ENCODE measurements at regions not wholly inside any gene's neighbourhood (a gene's known extent, or its start where the extent isn't known, plus 50 kb on each side); places are given as distances from the start of the nearest gene placed in this dataset.

GRCh38 chr9:78463750-78464149 lies 166.8 kb downstream of the PSAT1 start:
- ChIA-PET CTCF (no interaction called here), POLR2A (no interaction called here)
- ATAC-seq (no peak), DNase-seq (no peak)
- no peak overlapping the region for H3K27ac Mint-ChIP-seq
- peaks cover 9% of the 10 kb centered on the region for H3K9me3 Mint-ChIP-seq (ENCODE audit: low read depth)
- H3K4me3 Mint-ChIP-seq = no peak overlapping the region
- H3K36me3 Mint-ChIP-seq (ENCODE audit: low read depth) = no peaks in the 10 kb centered on the region
- H3K4me1 Mint-ChIP-seq = no peaks in the 10 kb centered on the region
- intact Hi-C loops (cut with DNase I, micrococcal nuclease) = no loop called here
- peaks cover 3% of the 10 kb centered on the region for H3K27me3 Mint-ChIP-seq

- ChIA-PET CTCF (interaction anchor here (2.9 kb wide), 1 partner anchor 29 kb away, joined by 10 read pairs; no protein-coding TSS in a partner anchor), POLR2A (no interaction called here)
- H3K36me3 Mint-ChIP-seq (ENCODE audit: low read depth) = no peaks in the 10 kb centered on the region
- intact Hi-C loops (cut with DNase I, micrococcal nuclease) = no loop called here
- no peak overlapping the region for H3K27ac Mint-ChIP-seq
- no peaks in the 10 kb centered on the region for H3K4me1 Mint-ChIP-seq
- H3K9me3 Mint-ChIP-seq (ENCODE audit: low read depth) = no peaks in the 10 kb centered on the region
- H3K4me3 Mint-ChIP-seq = no peak overlapping the region
- DNase-seq (no peak), ATAC-seq (no peak)
- H3K27me3 Mint-ChIP-seq = peaks cover 8% of the 10 kb centered on the region
Measured at GRCh38 chr9:78468231-78468630, 171.3 kb downstream of the PSAT1 start.

- CTCF ChIA-PET = interaction anchor here (2.9 kb wide), 1 partner anchor 30 kb away, joined by 10 read pairs; no protein-coding TSS in a partner anchor
- H3K4me1 Mint-ChIP-seq = no peaks in the 10 kb centered on the region
- DNase-seq (no peak), ATAC-seq (no peak)
- H3K27ac Mint-ChIP-seq = no peak overlapping the region
- no peaks in the 10 kb centered on the region for H3K36me3 Mint-ChIP-seq (ENCODE audit: low read depth)
- peaks cover under 1% of the 10 kb centered on the region for H3K9me3 Mint-ChIP-seq (ENCODE audit: low read depth)
- H3K4me3 Mint-ChIP-seq = no peak overlapping the region
- intact Hi-C loops (cut with DNase I, micrococcal nuclease) = no loop called here
- peaks cover 8% of the 10 kb centered on the region for H3K27me3 Mint-ChIP-seq
- POLR2A ChIA-PET = no interaction called here
Measured at GRCh38 chr9:78468974-78469576, 172.2 kb downstream of the PSAT1 start.

GRCh38 chr9:78470216-78470615 lies 173.3 kb downstream of the PSAT1 start:
- no peaks in the 10 kb centered on the region for H3K36me3 Mint-ChIP-seq (ENCODE audit: low read depth)
- no peak for DNase-seq
- ChIA-PET POLR2A (interaction anchor here (0.6 kb wide), 1 partner anchor 8 kb away, joined by 3 read pairs; no protein-coding TSS in a partner anchor), CTCF (interaction anchor here (0.6 to 1.0 kb wide), 2 partner anchors 83 to 1862 kb away, joined by 3 read pairs; no protein-coding TSS in a partner anchor)
- no peak overlapping the region for H3K4me3 Mint-ChIP-seq
- H3K27ac Mint-ChIP-seq = no peak overlapping the region
- H3K4me1 Mint-ChIP-seq = no peaks in the 10 kb centered on the region
- intact Hi-C loops (cut with DNase I, micrococcal nuclease) = no loop called here
- peaks cover 8% of the 10 kb centered on the region for H3K27me3 Mint-ChIP-seq
- peaks cover 2% of the 10 kb centered on the region for H3K9me3 Mint-ChIP-seq (ENCODE audit: low read depth)
- ATAC-seq = no peak

GRCh38 chr9:78470741-78471140 lies 173.8 kb downstream of the PSAT1 start:
- CTCF ChIA-PET = interaction anchor here (0.6 to 1.0 kb wide), 2 partner anchors 83 to 1863 kb away, joined by 3 read pairs; no protein-coding TSS in a partner anchor
- ATAC-seq (no peak), DNase-seq (no peak)
- no peaks in the 10 kb centered on the region for H3K36me3 Mint-ChIP-seq (ENCODE audit: low read depth)
- POLR2A ChIA-PET = interaction anchor here (0.6 kb wide), 1 partner anchor 7 kb away, joined by 3 read pairs; no protein-coding TSS in a partner anchor
- H3K4me3 Mint-ChIP-seq = no peak overlapping the region
- H3K9me3 Mint-ChIP-seq (ENCODE audit: low read depth) = peaks cover 2% of the 10 kb centered on the region
- H3K27ac Mint-ChIP-seq = no peak overlapping the region
- H3K4me1 Mint-ChIP-seq = no peaks in the 10 kb centered on the region
- peaks cover 8% of the 10 kb centered on the region for H3K27me3 Mint-ChIP-seq
- intact Hi-C loops (cut with DNase I, micrococcal nuclease) = no loop called here

- POLR2A ChIA-PET = no interaction called here
- Mint-ChIP-seq H3K4me3 (no peak overlapping the region), H3K9me3 (ENCODE audit: low read depth) (peaks cover 2% of the 10 kb centered on the region), H3K27me3 (peaks cover 8% of the 10 kb centered on the region), H3K4me1 (no peaks in the 10 kb centered on the region), H3K27ac (no peak overlapping the region), H3K36me3 (ENCODE audit: low read depth) (no peaks in the 10 kb centered on the region)
- intact Hi-C loops (cut with DNase I, micrococcal nuclease) = no loop called here
- ATAC-seq (no peak), DNase-seq (no peak)
- CTCF ChIA-PET = no interaction called here
Measured at GRCh38 chr9:78472111-78472510, 175.2 kb downstream of the PSAT1 start.

GRCh38 chr9:78479441-78479840 lies 182.5 kb downstream of the PSAT1 start:
- no peak for DNase-seq
- ChIA-PET POLR2A (no interaction called here), CTCF (no interaction called here)
- H3K36me3 Mint-ChIP-seq (ENCODE audit: low read depth) = no peaks in the 10 kb centered on the region
- H3K27ac Mint-ChIP-seq = no peak overlapping the region
- no peaks in the 10 kb centered on the region for H3K4me1 Mint-ChIP-seq
- intact Hi-C loops (cut with DNase I, micrococcal nuclease) = no loop called here
- peaks cover 11% of the 10 kb centered on the region for H3K9me3 Mint-ChIP-seq (ENCODE audit: low read depth)
- H3K4me3 Mint-ChIP-seq = no peak overlapping the region
- H3K27me3 Mint-ChIP-seq = peaks cover 4% of the 10 kb centered on the region
- no peak for ATAC-seq

GRCh38 chr9:78486661-78487060 lies 189.7 kb downstream of the PSAT1 start:
- H3K4me1 Mint-ChIP-seq = no peaks in the 10 kb centered on the region
- ATAC-seq = no peak
- POLR2A ChIA-PET = no interaction called here
- DNase-seq = no peak
- H3K36me3 Mint-ChIP-seq (ENCODE audit: low read depth) = no peaks in the 10 kb centered on the region
- peaks cover 7% of the 10 kb centered on the region for H3K9me3 Mint-ChIP-seq (ENCODE audit: low read depth)
- H3K27me3 Mint-ChIP-seq = no peaks in the 10 kb centered on the region
- no peak overlapping the region for H3K4me3 Mint-ChIP-seq
- CTCF ChIA-PET = no interaction called here
- intact Hi-C loops (cut with DNase I, micrococcal nuclease) = no loop called here
- no peak overlapping the region for H3K27ac Mint-ChIP-seq

GRCh38 chr9:78490231-78490630 lies 193.3 kb downstream of the PSAT1 start:
- Mint-ChIP-seq H3K4me3 (no peak overlapping the region), H3K4me1 (no peaks in the 10 kb centered on the region), H3K27me3 (no peaks in the 10 kb centered on the region), H3K36me3 (ENCODE audit: low read depth) (no peaks in the 10 kb centered on the region), H3K27ac (no peak overlapping the region), H3K9me3 (ENCODE audit: low read depth) (no peaks in the 10 kb centered on the region)
- ChIA-PET POLR2A (no interaction called here), CTCF (no interaction called here)
- ATAC-seq (no peak), DNase-seq (no peak)
- intact Hi-C loops (cut with DNase I, micrococcal nuclease) = no loop called here

- POLR2A ChIA-PET = no interaction called here
- no peaks in the 10 kb centered on the region for H3K27me3 Mint-ChIP-seq
Measured at GRCh38 chr9:78491402-78491801, 194.5 kb downstream of the PSAT1 start.

GRCh38 chr9:78493166-78493742 lies 196.3 kb downstream of the PSAT1 start:
- intact Hi-C loops (cut with DNase I, micrococcal nuclease) = no loop called here
- Mint-ChIP-seq H3K4me1 (no peaks in the 10 kb centered on the region), H3K27ac (no peak overlapping the region), H3K27me3 (no peaks in the 10 kb centered on the region), H3K4me3 (no peak overlapping the region), H3K36me3 (ENCODE audit: low read depth) (no peaks in the 10 kb centered on the region), H3K9me3 (ENCODE audit: low read depth) (no peaks in the 10 kb centered on the region)
- ChIA-PET POLR2A (no interaction called here), CTCF (interaction anchor here (0.7 kb wide), 1 partner anchor 94 kb away, joined by 4 read pairs; no protein-coding TSS in a partner anchor)
- no peak for DNase-seq
- no peak for ATAC-seq

More at GRCh38 chr9:78491402-78491801, 194.5 kb downstream of the PSAT1 start:
- ATAC-seq (no peak), DNase-seq (no peak)
- CTCF ChIA-PET = no interaction called here
- Mint-ChIP-seq H3K36me3 (ENCODE audit: low read depth) (no peaks in the 10 kb centered on the region), H3K9me3 (ENCODE audit: low read depth) (no peaks in the 10 kb centered on the region), H3K4me3 (no peak overlapping the region), H3K27ac (no peak overlapping the region), H3K4me1 (no peaks in the 10 kb centered on the region)
- intact Hi-C loops (cut with DNase I, micrococcal nuclease) = no loop called here

- H3K36me3 Mint-ChIP-seq (ENCODE audit: low read depth) = no peaks in the 10 kb centered on the region
- ATAC-seq = no peak
Measured at GRCh38 chr9:78502566-78502965, 205.6 kb downstream of the PSAT1 start.

More at GRCh38 chr9:78502566-78502965, 205.6 kb downstream of the PSAT1 start:
- no peaks in the 10 kb centered on the region for H3K9me3 Mint-ChIP-seq (ENCODE audit: low read depth)
- intact Hi-C loops (cut with DNase I, micrococcal nuclease) = no loop called here
- H3K27me3 Mint-ChIP-seq = peaks cover 5% of the 10 kb centered on the region
- CTCF ChIA-PET = no interaction called here
- POLR2A ChIA-PET = no interaction called here
- no peak overlapping the region for H3K4me3 Mint-ChIP-seq
- no peaks in the 10 kb centered on the region for H3K4me1 Mint-ChIP-seq
- no peak for DNase-seq
- H3K27ac Mint-ChIP-seq = no peak overlapping the region
